HEK293 (cell line): ENCODE measurements at regions not wholly inside any gene's neighbourhood (a gene's known extent, or its start where the extent isn't known, plus 50 kb on each side); places are given as distances from the start of the nearest gene placed in this dataset.

Experiments used
- CTCF ChIA-PET: fragments of 350-600 bp; formaldehyde crosslinking; extraction: SDS; loops from one replicate; lab custom pipeline; 2021; ENCODE audit warnings: antibody characterized with exemption; lab: Yijun Ruan, JAX
- POLR2A ChIA-PET: fragments of 300-600 bp; formaldehyde crosslinking; extraction: SDS; loops from one replicate; lab custom pipeline; 2020; ENCODE audit warnings: antibody characterized with exemption, inconsistent platforms; lab: Yijun Ruan, JAX
- H3K27ac ChIP-seq: fragments of 200-500 bp; sonication (Bioruptor generic); 2 replicates; pipeline ENCODE4 v1.5.1; 2014; ENCODE audit warnings: low read depth, low read length, control low read depth, inconsistent platforms; ENCODE audit errors: extremely low read depth
- H3K36me3 ChIP-seq, 2 experiments: fragments of 200-500 bp in 1 of 2; sonication (Bioruptor generic) in 1 of 2; 1 replicate in 1 of 2; 2 replicates in 1 of 2; pipeline ENCODE4 v1.5.1; 2014 to 2017; ENCODE audit warnings: inconsistent platforms in 2 of 2, low read length in 2 of 2; ENCODE audit not compliant: control insufficient read depth in 2 of 2, insufficient read depth in 1 of 2
- H3K4me1 ChIP-seq: fragments of 200-500 bp; sonication (Bioruptor generic); 2 replicates; pipeline ENCODE4 v1.5.1; 2014; ENCODE audit warnings: mild to moderate bottlenecking, low read length, inconsistent platforms; ENCODE audit not compliant: control insufficient read depth, insufficient read depth
- H3K4me3 ChIP-seq: 2 replicates; pipeline ENCODE4 v1.5.1; 2011; ENCODE audit warnings: low read depth, mild to moderate bottlenecking, control low read depth, low read length, moderate library complexity
- H3K9me3 ChIP-seq: fragments of 200-500 bp; sonication (Bioruptor generic); 2 replicates; pipeline ENCODE4 v1.5.1; 2014; ENCODE audit warnings: low read depth, low read length, inconsistent platforms; ENCODE audit not compliant: control insufficient read depth, insufficient read depth
- BCL6B ChIP-seq: fragments of 450-650 bp; formaldehyde crosslinking; IDR thresholded peaks from 2 replicates; pipeline ENCODE4 v1.5.1; 2017; ENCODE audit warnings: missing biosample characterization, missing genetic modification characterization
- CTCF ChIP-seq: fragments of 450-650 bp; formaldehyde crosslinking; IDR thresholded peaks from 2 replicates; pipeline ENCODE4 v1.5.1; 2016; ENCODE audit warnings: missing biosample characterization, missing genetic modification characterization
- GLI2 ChIP-seq: fragments of 450-650 bp; formaldehyde crosslinking; IDR thresholded peaks from 2 replicates; pipeline ENCODE4; 2017; ENCODE audit warnings: missing biosample characterization, missing genetic modification characterization, low read depth, borderline replicate concordance
- GLIS2 ChIP-seq: fragments of 450-650 bp; formaldehyde crosslinking; IDR thresholded peaks from 2 replicates; pipeline ENCODE4 v1.5.1; 2016; ENCODE audit warnings: missing biosample characterization, missing genetic modification characterization
- HOXD13 ChIP-seq: sonication (generic); formaldehyde crosslinking; IDR thresholded peaks from 2 replicates; pipeline ENCODE4 v1.8.0; 2022; ENCODE audit warnings: missing genetic modification reagents, borderline replicate concordance
- MEIS1 ChIP-seq: sonication (generic); formaldehyde crosslinking; IDR thresholded peaks from 2 replicates; pipeline ENCODE4 v1.8.1; 2022; ENCODE audit warnings: missing genetic modification reagents, mild to moderate bottlenecking, borderline replicate concordance
- PRDM10 ChIP-seq: fragments of 450-650 bp; formaldehyde crosslinking; IDR thresholded peaks from 2 replicates; pipeline ENCODE4 v1.5.1; 2016; ENCODE audit warnings: missing biosample characterization, missing genetic modification characterization
- ZBTB17 ChIP-seq: fragments of 450-650 bp; formaldehyde crosslinking; IDR thresholded peaks from 2 replicates; pipeline ENCODE4 v1.5.1; 2016; ENCODE audit warnings: missing biosample characterization, missing genetic modification characterization
- ZFHX2 ChIP-seq: fragments of 450-650 bp; formaldehyde crosslinking; conservative IDR thresholded peaks from 2 replicates; pipeline ENCODE4 v1.5.1; 2016; ENCODE audit warnings: missing biosample characterization, missing genetic modification characterization
- ZNF16 ChIP-seq: fragments of 450-650 bp; formaldehyde crosslinking; IDR thresholded peaks from 2 replicates; pipeline ENCODE4 v1.5.1; 2016; ENCODE audit warnings: low read depth, missing biosample characterization, missing genetic modification characterization
- ZNF24 ChIP-seq: fragments of 450-650 bp; formaldehyde crosslinking; IDR thresholded peaks from 2 replicates; pipeline ENCODE4 v1.5.1; 2016; ENCODE audit warnings: missing biosample characterization, missing genetic modification characterization
- ZNF561 ChIP-seq: fragments of 450-650 bp; IDR thresholded peaks from 2 replicates; pipeline ENCODE4 v1.5.1; 2018; ENCODE audit warnings: missing biosample characterization, missing genetic modification characterization, borderline replicate concordance
- ZNF654 ChIP-seq: fragments of 450-650 bp; formaldehyde crosslinking; IDR thresholded peaks from 2 replicates; pipeline ENCODE4 v1.5.1; 2016; ENCODE audit warnings: low read depth, missing biosample characterization, missing genetic modification characterization
- ZNF768 ChIP-seq: fragments of 450-650 bp; formaldehyde crosslinking; IDR thresholded peaks from 2 replicates; pipeline ENCODE4 v1.5.1; 2018; ENCODE audit warnings: missing biosample characterization, mild to moderate bottlenecking, missing genetic modification characterization
- ZNF792 ChIP-seq: fragments of 450-650 bp; formaldehyde crosslinking; IDR thresholded peaks from 2 replicates; pipeline ENCODE4 v1.5.1; 2016; ENCODE audit warnings: missing biosample characterization, missing genetic modification characterization
- ZSCAN4 ChIP-seq: fragments of 450-650 bp; formaldehyde crosslinking; IDR thresholded peaks from 2 replicates; pipeline ENCODE4 v1.5.1; 2017; ENCODE audit warnings: missing biosample characterization, missing genetic modification characterization

GRCh38 chr4:111281219-111281618 is 658.3 kb upstream of the PITX2 start (continued):
- TF ChIP-seq ZSCAN4 (tag by site-specific recombination) (no peak), ZNF24 (tag by site-specific recombination) (no peak), PRDM10 (tag by site-specific recombination) (no peak), BCL6B (tag by site-specific recombination) (no peak), GLI2 (no peak), ZFHX2 (tag by site-specific recombination) (no peak)

GRCh38 chr4:111282035-111282434 is 659.2 kb upstream of the PITX2 start:
- no peak for TF ChIP-seq ZBTB17
- TF ChIP-seq GLIS2 (tag by site-specific recombination), result no peak
- TF ChIP-seq ZNF792 (tag by site-specific recombination), result no peak
- no peak for TF ChIP-seq HOXD13
- no peak for TF ChIP-seq MEIS1
- no peak for TF ChIP-seq ZNF16
- no peak for TF ChIP-seq ZNF768 (tag by site-specific recombination)
- TF ChIP-seq, all 188 proteins: peak for 0
- no peak overlapping the region for H3K27ac ChIP-seq
- H3K36me3 ChIP-seq, result no peaks in the 10 kb centered on the region
- H3K4me3 ChIP-seq, result no peak overlapping the region
- ChIA-PET CTCF (interaction anchor here (0.6 to 1.6 kb wide), 8 partner anchors 8 to 771 kb away, joined by 3 to 7 read pairs (median 4); no protein-coding TSS in a partner anchor), POLR2A (no interaction called here)
- no peaks in the 10 kb centered on the region for H3K4me1 ChIP-seq
- H3K9me3 ChIP-seq, result no peaks in the 10 kb centered on the region

GRCh38 chr4:111283066-111283677 is 660.3 kb upstream of the PITX2 start:
- ChIA-PET CTCF (interaction anchor here (0.6 to 1.6 kb wide), 9 partner anchors 9 to 392 kb away, joined by 3 to 7 read pairs (median 3); no protein-coding TSS in a partner anchor), POLR2A (no interaction called here)
- Histone ChIP-seq H3K4me1 (no peaks in the 10 kb centered on the region), H3K27ac (no peak overlapping the region), H3K9me3 (no peaks in the 10 kb centered on the region), H3K4me3 (no peak overlapping the region), H3K36me3 (no peaks in the 10 kb centered on the region)
- TF ChIP-seq PRDM10 (tag by site-specific recombination) (no peak), CTCF (tag by site-specific recombination) (peak; percentile 9; the same call in 1 of the 2 replicates), MEIS1 (no peak), ZNF561 (tag by site-specific recombination) (no peak), ZNF654 (tag by site-specific recombination) (peak; percentile 32)
